Esophagus muscularis mucosa (tissue), 4 donors: ENCODE measurements at regions not wholly inside any gene's neighbourhood (a gene's known extent, or its start where the extent isn't known, plus 50 kb on each side); places are given as distances from the start of the nearest gene placed in this dataset.

Experiments used
- CTCF ChIP-seq, 3 experiments: fragments of 200-600 bp in 2 of 3; fragments of 450-650 bp in 1 of 3; sonication (generic) in 2 of 3; IDR thresholded peaks; one replicate each; pipeline ENCODE4 v1.5.1; 2017 to 2019; ENCODE audit warnings: antibody characterized with exemption in 3 of 3, mild to moderate bottlenecking in 2 of 3, moderate library complexity in 1 of 3
- EP300 ChIP-seq: sonication (generic); formaldehyde crosslinking; IDR thresholded peaks from one replicate; pipeline ENCODE4 v1.6.1; 2017; ENCODE audit warnings: antibody characterized with exemption
- POLR2A ChIP-seq: fragments of 450-650 bp; IDR thresholded peaks from one replicate; pipeline ENCODE4 v1.6.1; 2017; ENCODE audit warnings: antibody characterized with exemption, moderate library complexity, mild to moderate bottlenecking, low read depth
- POLR2AphosphoS5 ChIP-seq, 2 donors: sonication (generic); formaldehyde crosslinking; IDR thresholded peaks; one replicate each; pipeline ENCODE4 v1.6.1; 2017; ENCODE audit warnings: antibody characterized with exemption in 2 of 2

DNA sequence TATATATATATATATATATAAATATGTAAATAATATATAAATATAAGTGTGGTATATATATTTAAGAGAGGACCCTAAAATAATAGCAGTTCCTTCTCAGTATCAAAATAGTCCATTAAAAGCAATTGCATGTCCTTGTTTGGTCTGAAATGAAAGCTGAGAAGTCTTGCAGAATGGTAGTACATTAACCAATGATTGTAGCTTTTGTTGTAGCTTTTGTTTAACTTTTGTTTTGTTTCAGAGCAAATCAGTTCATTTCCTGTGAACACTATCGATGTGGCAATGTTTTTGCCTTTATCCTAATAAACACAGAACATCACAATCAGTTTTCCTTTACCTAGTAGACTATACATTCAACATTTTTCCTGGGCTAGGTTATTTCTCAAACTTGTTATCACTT lies 1256.2 kb upstream of the SPRY2 start:
- TF ChIP-seq POLR2A (no peak), CTCF (IDR thresholded peaks at IDR 0.05) (no peak), EP300 (no peak), POLR2AphosphoS5 (IDR thresholded peaks at IDR 0.05) (no peak)
